A204.1 (cell line): ENCODE measurements at regions not wholly inside any gene's neighbourhood (a gene's known extent, or its start where the extent isn't known, plus 50 kb on each side); places are given as distances from the start of the nearest gene placed in this dataset.

Source experiments
- FAIRE-seq: peaks from 2 replicates; lab custom pipeline; 2012; peaks lifted over from hg19 to GRCh38; lab: Jason Lieb, UNC

DNA sequence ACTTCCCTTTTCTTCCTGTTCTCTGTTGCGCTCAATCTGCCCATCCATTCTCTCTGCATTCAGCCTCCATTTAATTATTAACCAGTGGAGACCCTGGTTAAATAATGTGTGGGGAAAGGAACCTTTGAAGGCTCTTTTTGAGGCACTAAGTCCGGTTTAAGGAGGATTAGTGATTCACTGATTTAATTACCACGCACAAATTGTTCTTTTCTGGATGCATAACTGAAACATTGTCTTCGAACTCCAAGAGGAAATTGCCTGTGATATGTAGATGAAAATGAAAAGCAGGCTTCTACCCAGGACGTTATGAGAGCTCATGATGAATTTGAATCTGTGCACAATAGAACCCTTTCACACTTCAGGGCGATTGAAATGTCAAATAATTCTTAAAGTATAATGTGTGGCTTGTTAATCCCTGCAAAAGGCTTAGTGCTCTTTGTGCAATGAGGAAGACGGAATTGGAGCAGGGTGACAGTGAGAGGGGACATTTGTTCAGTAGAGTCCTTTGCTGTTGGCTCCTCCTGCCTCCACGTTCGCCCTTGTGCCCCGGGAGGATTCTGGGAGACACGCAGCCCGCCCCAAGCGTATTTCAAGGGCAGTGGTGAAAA lies 51.1 kb upstream of the ZNF236 start:
- FAIRE-seq: no peak

DNA sequence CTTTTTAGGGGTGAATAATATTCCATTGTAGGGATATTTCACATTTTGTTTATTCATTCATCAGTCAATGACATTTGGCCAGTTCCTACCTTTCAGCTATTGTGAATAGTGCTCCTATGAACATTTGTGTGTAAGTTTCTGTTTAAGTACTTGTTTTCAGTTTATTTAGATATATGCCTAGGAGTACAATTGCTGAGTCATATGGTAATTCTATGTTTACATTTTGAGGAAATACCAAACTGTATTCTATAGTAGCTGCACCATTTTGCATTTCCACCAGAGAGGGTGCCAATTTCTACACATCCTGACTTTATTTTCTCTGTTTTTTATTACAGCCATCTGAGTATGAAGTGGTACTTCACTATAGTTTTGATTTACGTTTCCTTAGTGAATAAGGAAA lies 54.4 kb upstream of the ZNF236 start:
- no peak for FAIRE-seq

DNA sequence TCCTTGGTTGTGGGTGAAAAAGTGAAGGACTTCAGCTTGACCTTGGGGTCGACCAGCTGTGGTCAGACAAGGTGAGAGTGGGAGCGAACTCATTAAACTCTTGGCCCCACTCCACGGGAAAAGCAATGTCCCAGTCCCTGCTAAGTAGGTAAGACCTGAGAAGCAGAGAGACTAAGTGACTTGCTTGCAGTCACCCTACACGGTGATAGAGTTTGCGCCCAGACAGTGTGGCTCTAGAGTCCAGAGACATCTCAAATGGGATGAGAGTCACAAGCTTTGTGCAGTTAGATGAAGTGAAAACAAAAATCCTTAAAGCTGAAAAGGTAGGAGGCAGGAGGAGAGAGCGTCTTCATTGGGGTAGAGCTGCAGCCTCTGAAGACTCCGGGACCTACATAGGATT lies 55.9 kb upstream of the ZNF236 start:
- FAIRE-seq: no peak

DNA sequence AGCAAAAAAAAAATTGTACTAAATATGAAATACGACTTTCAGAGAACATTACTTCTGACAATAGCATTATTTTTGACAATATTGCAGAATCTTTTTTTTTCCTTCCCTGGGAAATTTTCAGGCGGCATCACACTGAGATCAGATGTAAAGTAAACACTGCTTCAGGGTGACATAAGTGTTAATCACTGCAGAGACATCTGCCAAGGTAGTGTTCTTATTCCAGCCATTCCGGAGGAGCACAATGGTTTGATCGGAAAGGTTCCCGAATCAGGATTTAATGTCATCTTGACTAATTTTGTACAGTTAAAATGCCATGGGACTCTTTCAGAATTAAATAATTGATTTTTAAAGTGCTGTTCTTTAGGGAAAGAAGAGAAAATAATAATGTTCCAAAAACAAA lies 56.7 kb upstream of the ZNF236 start:
- no peak for FAIRE-seq

DNA sequence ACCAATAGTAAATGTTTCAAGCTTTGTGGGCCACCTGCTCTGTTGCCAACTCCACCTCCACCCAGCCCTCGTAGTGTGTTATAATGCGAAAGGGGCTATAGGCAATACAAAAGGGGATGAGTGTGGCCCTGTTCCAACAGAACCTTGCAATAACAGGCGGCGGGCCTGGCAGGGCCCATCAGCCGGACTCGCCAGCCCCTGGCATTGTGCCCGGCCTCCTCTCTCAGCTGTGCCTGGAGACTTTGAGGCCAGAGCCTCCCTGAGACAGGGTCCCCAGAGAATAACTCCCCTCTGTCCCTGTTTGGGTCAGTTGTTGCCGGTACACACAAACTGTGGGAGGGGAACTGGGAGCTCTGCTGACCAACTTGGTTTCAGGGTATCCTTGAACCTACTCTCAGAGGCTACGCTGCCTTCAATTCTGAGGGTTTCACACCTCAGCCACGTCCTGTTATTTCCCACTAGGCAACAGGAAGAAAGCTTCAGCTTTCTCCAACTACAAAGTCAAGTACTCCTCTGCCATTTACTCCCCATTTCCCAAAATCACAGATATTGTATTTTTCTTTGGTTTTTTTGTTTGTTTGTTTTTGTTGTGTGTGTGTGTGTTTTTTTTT lies 58.0 kb upstream of the ZNF236 start:
- no peak for FAIRE-seq

DNA sequence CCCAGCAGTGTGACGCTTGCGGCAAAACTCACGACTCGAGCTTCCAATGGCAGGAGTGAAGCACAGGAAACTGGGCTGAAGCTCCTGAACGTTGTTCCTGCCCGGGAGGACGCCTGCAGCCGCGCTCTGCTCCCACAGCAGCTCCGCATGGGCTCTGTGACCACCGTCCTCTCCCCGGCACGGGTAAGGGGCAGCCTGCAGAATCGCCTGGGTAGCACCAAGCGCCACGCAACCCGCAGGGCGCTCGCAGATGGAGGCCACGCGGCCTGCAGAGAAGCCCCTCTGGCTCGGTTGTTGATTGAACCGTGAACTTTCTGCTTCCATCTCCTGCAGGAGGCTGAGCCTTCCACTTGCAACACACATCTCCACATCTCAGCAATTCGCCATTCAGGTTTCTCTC lies 63.3 kb upstream of the ZNF236 start:
- FAIRE-seq: no peak

DNA sequence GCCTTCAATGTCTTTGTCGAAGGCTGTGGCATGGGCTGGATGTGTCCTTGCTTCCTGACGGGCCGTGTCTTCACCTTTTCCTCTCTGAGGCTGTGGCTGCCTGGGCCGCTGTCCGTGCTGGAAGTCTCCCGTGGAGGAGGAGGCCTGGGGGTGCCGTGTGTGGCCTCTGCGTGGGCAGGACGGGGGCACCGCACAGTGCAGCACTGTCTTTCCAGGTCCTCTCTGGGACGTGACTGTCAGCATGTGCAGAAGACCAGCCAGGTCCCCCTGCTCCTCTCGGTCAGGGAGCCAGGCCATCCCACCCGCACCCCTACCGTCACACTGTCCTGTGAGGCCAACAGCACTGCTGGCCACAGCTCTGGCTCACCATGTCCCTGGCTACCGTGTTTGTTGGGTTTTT lies 64.4 kb upstream of the ZNF236 start:
- FAIRE-seq: no peak

DNA sequence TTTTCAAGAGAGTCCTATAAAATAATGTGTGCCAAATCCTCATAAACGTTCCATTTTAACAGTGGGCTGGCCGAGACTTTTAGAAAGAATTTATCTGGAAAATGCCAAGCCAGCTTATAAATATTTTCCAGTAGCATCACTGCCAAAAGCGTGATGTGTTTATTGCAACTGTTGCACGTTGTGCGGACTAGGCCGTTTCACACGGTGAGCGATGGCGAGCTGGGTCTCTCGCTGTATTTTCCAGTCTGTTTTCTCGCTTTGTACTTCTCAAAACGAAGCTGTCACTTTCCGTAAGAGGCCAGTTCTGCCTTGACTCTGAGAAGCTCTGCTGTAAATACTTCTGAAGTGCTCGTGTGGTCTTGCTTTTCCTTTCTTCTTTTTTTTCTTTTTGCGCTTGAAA lies 65.0 kb upstream of the ZNF236 start:
- no peak for FAIRE-seq

DNA sequence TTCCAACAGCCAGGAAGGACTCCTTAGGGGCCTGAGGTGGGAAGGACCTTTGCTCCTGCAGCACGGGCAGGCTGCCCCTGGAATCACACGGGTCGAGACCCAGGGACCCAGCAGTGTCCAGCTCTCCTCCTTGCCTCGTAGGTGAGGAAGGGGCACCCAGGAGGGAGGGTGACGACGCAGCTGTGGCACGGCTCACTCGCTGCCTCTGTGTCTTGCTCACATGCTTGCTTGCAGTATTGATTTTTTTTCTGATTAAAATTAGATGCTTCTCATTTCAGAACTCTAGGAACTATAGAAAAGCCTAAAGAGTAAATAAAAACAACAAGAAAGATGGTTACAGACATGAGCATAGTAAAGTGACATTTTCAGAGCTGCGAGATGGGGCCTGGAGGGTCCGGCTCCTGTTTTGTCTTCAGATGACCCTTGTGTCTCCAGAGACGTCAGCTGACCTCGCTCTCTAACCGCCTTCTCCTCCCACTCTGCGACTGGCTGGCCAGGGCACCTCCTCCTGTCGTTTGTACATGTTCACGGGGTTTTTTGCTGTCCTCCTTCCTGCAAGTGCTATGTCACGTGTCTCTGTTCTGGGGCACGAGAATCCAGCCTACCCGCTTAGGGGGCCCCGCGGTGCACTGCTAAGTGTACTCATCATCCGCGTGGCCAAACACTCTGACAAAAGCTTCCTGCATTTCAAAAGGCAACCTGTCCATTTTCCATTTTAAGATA lies 65.7 kb upstream of the ZNF236 start:
- FAIRE-seq: no peak

DNA sequence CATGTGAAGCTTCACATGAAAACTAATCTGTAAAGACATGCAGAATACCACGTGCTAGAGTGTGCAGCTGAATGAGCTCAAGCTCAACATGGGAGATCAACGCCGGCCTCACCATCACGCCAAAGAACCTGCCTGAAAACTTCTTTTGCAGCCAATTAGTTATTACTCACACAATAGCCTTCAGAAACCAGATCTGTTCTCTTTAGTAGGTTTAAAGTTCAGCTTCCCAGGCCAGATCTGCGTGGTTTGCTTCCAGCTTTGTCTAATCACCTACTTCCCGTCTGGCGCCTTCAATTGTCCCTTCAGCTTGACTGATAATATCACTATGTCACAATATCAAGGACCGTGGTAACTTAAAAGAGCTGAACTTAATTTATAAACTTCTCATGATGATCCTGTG lies 68.0 kb upstream of the ZNF236 start:
- no peak for FAIRE-seq

DNA sequence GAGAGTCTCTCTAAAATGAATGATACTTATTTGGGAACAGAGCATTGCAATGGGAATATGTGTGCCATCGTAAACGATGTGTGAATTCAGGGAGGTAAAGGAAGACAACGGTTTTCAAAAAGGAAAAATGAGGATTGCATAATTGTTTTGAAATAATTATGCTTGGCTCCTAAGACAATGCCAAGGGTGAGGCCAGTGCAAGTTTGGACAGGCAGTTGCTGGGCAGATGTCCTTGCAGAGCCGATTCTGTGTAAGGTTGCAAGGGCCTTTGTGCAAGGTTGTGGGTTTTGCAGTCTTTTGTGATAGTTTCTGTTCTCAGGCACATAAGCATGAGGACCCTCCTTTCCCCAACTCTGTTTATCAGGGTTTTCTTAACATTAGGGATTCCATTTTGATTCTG lies 70.0 kb upstream of the ZNF236 start:
- FAIRE-seq: no peak

DNA sequence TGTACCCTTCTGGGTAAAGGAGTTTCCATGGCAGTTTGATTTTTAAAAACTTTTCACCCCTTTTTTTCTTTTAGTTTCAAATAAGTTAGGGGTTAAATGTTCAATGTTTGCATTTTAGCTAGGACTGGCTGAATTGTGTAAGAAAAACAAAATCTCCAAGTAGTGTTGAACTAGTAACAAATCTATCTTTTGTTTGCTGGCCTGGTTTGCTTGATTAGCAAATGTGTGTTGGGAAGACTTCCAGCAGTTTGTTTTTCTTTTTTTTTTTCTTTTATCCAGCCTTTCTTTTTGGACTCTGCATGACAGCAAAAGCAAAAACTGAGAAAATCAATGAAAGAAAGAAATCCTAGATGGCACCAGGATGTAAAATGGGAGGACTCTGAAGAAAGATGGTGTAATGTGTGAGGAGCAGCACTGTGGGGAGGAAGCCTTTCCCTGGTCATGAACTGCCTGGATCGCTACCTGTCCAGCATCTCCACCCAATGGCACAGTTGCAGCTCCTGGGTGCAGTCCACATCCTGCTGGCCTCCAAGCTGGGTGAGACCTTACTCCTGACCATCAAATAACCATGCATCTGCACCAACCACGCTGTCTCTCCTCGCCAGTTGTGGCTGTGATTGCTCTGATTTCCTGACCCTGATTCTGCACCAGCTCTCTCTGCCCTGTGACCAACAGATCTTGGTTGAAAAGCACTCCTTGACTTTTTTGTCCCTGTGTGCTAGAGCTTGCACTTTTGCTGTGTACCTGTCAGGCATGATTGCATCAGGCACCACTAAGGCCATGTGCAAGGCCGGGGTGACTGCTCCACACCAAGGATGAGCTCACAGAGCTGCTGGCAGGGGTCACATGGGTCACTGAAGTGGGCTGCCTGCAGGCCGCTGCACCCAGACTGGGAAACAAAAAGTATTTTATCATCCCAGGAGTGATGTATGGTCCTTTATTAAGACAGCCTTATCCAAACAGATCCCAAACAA lies 71.2 kb upstream of the ZNF236 start:
- no peak for FAIRE-seq

DNA sequence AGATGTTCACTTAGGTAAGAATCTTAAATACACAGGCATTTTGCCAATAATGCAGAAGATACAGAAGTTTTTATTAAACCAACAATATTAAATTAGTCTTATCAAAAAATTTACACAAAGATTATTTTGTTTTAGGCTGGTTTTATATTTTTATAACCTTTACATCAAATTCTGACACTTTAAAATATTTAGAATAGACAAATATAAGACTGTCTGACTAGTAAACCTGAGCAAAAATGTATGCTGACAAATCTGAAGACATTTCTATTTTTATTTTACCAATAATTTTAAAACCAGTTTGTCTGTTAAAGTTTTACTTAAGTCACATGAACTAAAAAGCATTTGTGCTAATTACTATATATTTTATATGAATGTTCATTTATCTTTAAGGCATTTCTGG lies 72.1 kb upstream of the ZNF236 start:
- peak; percentile 32 for FAIRE-seq

DNA sequence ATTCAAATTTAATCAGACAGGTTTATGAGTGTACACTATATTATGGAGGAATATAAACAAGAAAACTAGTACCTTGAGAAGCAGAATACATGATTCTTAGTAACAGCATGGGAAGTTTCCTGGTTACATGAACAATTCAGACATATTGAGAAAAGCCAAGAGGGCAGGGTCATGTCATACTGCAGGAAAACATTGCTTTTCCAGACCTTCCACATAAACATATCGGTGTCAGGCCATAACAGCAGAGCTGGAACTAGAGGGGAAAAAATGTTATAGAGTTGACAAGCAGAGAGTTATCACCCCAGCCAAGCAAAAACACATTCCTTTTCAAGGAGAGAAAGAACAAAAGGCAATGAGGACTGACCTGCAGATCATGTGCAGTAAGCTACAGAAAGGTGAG lies 74.7 kb upstream of the ZNF236 start:
- no peak for FAIRE-seq

DNA sequence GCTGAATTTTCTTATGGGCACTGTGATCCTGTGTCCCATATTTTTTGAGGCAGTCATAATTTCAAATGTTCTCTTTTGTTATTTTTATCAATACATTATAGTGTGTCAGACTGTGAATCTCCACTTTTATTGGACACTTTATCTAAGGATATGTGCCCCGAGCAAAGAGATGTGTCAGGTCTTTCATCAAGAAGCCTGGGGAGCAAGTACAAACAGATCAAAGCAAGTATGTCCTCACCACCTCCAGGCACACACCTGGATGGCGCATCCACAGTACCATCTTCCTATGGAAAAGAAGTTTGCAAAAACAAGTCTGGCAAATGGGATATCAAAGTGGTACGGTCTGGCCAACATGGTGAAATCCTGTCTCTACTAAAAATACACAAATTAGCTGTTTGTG lies 81.0 kb upstream of the ZNF236 start:
- no peak for FAIRE-seq

DNA sequence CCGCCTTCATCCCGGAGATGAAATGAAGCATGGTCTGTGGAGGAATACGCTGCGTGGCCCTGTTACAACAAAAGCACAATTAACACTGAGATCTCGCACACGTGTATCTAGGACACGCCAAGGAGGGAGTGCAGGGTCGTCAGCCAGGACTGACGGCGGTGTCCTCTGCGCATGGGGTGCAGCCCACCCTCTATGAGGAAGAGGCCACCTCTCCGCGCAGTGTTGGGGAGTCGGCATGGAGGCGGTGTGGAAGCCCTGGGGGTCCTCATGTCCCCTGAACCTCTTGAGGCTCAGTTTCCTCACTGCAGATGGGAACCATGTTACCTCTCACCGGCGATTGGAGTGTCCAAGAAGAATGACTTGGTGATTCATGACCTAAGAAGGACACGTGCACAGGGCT lies 86.0 kb upstream of the ZNF236 start:
- FAIRE-seq: no peak

DNA sequence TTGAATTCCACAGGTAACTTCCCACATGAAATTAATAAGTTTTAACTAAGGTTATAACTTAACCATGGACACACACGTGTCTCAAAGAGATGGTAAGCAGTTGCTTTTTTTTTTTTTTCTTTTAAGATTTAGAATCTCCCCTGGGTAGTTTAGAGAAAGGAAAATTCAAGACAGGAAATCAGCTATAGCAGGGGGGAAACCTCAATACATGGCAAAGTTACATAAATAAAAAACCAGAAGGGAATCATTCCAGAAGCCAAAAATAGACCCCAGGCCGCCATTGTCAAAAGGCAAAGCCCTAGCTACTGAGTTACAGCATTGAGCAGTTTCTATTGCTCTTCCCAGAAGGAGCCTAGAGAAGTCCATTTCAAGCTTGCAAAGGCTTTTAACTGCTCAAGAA lies 91.5 kb upstream of the ZNF236 start:
- FAIRE-seq: no peak

DNA sequence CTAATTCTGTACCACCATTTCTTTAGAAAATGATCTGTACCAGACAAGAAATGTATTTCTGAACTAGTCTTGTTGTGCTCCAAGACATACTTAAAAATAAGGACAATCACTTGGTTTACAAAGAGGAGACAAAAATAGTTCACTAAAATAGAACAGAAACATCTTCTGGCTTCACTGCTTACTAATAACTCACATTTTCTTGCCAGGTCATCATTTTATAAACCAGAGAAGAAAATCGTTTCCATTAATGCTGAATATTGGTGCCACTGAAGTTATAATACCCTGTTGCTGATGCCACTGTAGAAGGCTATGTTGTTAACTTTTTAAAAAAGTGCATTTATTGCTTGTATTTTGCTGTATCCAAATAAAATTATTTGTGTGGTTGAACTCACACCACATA lies 94.8 kb upstream of the ZNF236 start:
- no peak for FAIRE-seq

DNA sequence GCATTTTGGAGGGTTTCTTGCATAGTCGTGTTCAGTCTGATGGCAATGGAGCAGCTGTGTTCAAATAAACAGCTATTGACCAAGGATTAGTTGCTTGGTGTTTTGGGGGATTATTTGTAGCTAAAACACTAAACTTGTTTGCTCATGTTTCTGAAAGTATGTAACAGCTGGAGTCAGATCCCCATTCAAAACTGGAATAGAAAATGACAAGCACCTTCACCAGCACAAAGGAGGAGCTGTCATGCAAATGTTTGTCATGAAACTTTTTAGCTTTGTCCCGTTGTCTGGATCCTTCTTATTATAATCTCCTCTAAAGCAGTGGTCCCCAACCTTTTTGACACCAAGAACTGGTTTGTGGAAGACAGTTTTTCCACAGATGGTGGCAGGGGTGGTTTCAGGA lies 96.9 kb upstream of the ZNF236 start:
- no peak for FAIRE-seq

DNA sequence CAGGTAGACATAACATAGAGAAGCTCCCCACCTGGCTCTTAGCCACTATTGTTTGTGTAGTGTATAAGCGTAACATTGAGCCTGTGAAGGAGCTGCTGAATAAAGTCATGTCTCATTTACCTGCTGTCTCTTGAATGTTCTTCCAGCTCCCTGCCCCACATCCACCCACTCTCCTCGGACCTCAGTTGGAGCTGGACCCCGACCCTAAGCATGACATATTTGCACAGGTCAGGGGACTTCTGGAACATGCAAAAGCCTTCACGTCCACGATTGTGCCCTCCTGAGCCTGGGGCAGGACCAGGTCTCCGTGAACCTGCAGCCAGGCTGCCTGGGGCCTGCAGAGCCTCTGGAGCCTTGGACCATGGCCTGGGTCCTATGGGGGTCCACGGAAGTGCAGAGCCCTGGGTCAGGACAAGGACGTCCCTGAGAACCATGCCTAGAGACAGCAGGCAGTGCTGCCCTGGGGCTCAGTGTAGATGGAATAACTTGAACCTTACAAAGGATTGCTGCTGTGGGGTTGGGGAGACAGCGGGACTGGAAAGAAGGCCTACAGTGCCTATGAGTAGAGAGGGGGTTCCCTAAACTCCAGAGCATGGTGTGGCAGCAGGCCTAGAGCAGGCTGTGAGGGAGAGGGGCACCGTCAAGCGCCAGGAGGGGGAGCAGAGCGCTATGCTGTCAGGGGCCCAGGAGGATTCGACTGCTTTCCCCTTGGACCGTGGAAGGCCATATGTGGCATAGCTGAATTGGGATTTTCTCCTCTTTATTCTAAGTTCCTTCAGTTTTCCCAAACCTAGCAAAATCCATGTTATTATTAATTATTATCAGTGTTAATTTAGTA lies 99.9 kb upstream of the ZNF236 start:
- FAIRE-seq: no peak

DNA sequence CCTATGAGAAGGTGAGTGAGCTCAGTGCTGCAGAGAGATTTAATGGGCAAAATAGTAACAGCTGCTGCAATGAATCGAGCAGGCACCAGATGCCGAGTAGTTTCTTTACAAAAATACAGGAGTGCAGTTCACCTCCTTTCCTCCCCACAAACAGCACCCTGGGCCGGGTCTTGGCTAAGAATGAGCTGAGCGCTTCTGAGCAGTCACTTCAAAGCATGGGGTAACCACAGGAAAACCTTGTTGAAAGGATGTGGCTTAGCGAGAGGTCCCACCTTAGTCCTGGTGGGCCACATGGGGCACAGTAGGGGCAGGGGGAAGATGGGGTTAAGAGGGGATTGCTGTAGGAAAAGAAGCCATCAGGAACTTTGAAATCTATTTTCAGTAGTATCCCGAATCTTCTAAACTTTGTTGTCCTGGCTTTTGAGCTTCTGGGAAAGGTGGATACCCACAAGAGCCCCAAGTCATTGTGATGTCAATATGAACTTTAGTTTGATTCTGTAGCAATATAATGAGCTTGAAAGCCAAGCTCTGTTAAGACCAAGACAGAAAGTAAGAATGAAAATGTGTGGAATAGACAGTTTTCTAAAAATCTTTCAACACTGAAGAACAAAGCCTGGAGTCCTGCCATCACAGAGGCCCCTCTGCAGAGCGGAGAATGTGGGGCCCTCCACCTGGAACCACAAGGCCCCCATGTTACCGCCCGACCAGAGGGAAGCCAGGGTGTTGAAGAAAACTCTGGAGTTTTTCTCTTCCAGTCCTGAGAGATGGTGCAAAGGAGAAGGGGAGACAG lies 101.0 kb upstream of the ZNF236 start:
- no peak for FAIRE-seq
